ENCODE measurements at regions not wholly inside any gene's neighbourhood (a gene's known extent, or its start where the extent isn't known, plus 50 kb on each side); places are given as distances from the start of the nearest gene placed in this dataset.
"Not testable (repeated sequence)": the region's sequence is repeated elsewhere in the genome, so short reads cannot be mapped to it uniquely, and the experiment has no call there.

DNA sequence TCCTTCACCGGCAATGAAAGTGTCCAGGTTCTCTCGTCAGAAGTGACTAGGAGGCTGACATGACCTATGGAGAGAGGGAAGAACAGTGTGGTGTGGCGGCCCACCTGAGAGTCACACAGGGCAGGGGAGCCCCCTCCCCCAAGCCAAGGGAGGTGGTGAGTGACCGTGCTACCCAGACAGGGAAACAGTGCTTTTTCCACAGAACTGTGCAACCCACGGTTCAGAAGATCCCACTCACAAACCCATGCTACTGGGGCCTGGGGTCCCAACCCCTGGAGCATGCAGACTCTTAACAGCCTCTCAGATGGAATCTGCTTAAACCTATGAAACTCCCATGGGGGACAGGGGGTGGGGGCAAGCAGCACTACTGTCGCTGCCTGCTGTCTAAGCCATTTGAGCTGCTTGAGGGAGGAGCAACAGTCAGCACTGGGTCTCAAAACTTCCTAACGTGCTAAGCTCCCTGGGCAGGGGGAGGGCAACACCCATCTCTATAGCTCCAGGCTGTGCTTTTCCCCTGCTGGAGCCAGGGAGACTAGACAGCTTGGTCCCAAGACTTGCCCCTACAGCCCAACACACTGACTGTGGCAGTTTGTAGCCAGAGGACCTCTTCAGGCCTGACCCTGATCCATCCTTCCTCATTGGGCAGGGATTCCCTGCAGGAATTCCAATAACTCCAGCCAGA is 850.4 kb upstream of the AADAT start:
- FAIRE-seq: no peak
- no peak for DNase-seq (ENCODE audit: insufficient read length)

DNA sequence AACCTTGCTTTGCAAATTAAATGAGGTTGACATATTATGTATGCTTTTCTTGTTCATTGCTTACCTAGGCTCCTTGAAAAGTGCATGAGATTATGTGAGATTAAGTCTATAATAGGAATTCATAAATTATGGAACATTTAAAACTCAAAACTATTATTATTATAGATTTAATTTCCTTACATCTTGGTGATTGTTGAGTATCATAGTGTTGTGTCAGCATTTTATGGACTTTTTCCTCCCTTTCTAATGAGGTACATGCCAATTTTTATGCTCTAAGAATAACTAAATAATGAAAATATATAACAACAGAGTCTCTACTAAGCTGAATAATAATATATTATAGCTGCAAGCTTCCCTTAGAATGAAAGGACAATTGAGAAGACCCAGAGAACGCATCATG is 848.8 kb upstream of the AADAT start:
- FAIRE-seq (no peak), DNase-seq (ENCODE audit: insufficient read length) (no peak)
- TF ChIP-seq POLR2AphosphoS5 (IDR thresholded peaks at IDR 0.05; ENCODE audit: low read depth, low read length): no peak
- TF ChIP-seq POLR2A (IDR thresholded peaks at IDR 0.05; ENCODE audit: low read depth, low read length): no peak

More for the DNA sequence above, 850.4 kb upstream of the AADAT start:
- TF ChIP-seq POLR2AphosphoS5 (IDR thresholded peaks at IDR 0.05; ENCODE audit: low read depth, low read length): no peak

DNA sequence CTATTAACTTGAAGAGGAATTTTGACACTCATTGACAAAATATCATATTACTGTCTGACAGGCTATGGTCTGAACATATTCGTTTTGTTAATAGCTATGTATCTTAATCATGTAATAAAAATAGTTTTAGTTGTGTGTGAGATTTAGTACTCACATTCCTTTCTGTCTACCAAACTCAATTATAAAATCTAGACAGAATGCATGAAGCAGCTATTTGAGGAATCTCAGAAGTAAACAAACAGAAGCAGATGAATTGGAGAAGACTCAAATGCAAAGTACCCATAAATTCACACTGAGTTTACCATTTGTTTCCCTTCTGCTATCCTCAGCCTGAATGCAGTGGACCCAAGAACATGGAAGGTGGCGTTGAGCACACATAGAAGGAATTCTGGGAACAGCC is 841.6 kb upstream of the AADAT start:
- no peak for FAIRE-seq
- TF ChIP-seq TAF1 (IDR thresholded peaks at IDR 0.05; ENCODE audit: borderline replicate concordance, low read depth, low read length) (no peak), POLR2AphosphoS5 (IDR thresholded peaks at IDR 0.05; ENCODE audit: low read depth, low read length) (no peak), POLR2A (IDR thresholded peaks at IDR 0.05; ENCODE audit: low read depth, low read length) (no peak)
- no peak for DNase-seq (ENCODE audit: insufficient read length)

DNA sequence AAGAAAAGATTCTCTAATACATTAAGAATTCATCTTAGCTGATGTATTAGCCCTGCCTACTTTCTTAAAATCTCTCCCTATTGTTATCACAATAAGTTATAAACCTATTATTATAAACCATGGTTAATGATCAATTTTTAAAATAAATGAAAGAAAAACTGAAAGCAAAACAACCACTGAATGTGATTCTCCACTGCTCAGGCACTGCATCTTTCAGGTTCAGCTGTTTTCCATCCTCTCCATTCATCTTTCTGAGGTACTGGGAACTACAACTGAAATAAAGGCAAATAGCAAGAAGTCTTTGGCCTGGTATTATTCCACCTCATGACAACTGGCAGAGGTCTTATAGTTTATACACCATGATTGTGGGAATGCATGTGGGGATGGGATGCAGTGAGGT is 798.9 kb upstream of the AADAT start:
- no peak for DNase-seq (ENCODE audit: insufficient read length)

DNA sequence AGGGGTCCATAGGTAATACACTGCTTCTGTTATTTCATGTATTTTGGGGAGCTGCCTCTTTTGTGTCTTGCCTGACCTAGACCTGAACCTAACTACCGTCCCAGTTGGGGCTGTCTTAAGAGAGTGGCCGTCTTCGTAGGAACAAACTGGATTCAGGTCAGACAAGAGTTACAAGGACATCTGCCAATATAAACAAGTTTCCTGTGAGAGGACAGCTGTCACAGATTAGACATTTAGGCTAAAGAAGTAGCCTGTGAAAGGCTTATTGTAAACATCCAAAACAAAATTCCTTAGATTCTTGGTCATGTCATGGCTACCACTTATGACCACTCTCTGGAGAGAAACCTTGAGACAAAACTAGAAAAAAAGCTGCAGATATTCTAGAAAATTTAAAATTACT is 797.6 kb upstream of the AADAT start:
- TF ChIP-seq POLR2AphosphoS5 (IDR thresholded peaks at IDR 0.05; ENCODE audit: low read depth, low read length) (no peak), POLR2A (IDR thresholded peaks at IDR 0.05; ENCODE audit: low read depth, low read length) (no peak), TAF1 (IDR thresholded peaks at IDR 0.05; ENCODE audit: borderline replicate concordance, low read depth, low read length) (no peak)
- DNase-seq (ENCODE audit: insufficient read length) (no peak), FAIRE-seq (no peak)

More for the DNA sequence above, 798.9 kb upstream of the AADAT start:
- TF ChIP-seq POLR2AphosphoS5 (IDR thresholded peaks at IDR 0.05; ENCODE audit: low read depth, low read length) (no peak), TAF1 (IDR thresholded peaks at IDR 0.05; ENCODE audit: borderline replicate concordance, low read depth, low read length) (no peak), POLR2A (IDR thresholded peaks at IDR 0.05; ENCODE audit: low read depth, low read length) (no peak)
- no peak for FAIRE-seq

DNA sequence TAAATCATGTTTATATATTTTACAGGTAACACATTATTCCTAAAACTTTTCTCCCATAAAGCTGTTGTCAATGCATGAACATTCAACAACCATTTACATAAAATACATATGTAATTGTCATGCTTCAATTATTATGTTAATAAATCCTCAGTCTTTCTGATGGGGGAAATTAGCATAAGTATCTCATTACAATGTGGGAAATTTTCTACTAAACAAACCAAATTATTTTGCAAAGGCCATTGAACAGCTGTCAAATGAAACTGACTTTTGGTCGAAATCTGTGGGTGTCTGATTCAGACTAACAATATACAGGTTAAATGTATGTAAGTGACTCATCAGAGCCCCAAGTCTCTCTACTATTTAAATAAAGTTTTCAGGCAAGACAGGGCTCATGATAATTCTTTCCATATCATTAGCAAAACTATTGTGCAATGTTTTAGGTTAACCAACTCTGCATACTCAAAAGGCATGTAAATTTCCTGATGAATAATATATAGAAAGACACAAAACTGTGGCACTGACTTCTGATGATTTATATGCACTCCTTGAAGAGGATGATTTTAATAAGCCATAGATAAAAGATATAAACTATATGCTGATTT is 795.3 kb upstream of the AADAT start:
- FAIRE-seq (no peak), DNase-seq (ENCODE audit: insufficient read length) (no peak)
- TF ChIP-seq TAF1 (IDR thresholded peaks at IDR 0.05; ENCODE audit: borderline replicate concordance, low read depth, low read length) (no peak), POLR2AphosphoS5 (IDR thresholded peaks at IDR 0.05; ENCODE audit: low read depth, low read length) (no peak), POLR2A (IDR thresholded peaks at IDR 0.05; ENCODE audit: low read depth, low read length) (no peak)

DNA sequence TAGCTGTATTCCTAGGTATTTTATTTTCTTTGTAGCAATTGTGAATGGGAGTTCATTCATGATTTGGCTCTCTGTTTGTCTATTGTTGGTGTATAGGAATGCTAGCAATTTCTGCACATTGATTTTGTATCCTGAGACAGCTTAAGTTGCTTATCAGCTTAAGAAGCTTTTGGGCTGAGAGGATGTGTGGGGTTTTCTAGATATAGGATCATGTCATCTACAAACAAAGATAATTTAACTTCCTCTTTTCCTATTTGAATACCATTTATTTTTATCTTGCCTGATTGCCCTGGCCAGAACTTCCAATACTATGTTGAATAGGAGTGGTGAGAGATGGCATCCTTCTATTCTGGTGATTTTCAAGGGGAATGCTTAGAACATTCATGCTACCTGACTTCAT is 791.9 kb upstream of the AADAT start:
- DNase-seq (ENCODE audit: insufficient read length); FAIRE-seq: not testable (repeated sequence)

DNA sequence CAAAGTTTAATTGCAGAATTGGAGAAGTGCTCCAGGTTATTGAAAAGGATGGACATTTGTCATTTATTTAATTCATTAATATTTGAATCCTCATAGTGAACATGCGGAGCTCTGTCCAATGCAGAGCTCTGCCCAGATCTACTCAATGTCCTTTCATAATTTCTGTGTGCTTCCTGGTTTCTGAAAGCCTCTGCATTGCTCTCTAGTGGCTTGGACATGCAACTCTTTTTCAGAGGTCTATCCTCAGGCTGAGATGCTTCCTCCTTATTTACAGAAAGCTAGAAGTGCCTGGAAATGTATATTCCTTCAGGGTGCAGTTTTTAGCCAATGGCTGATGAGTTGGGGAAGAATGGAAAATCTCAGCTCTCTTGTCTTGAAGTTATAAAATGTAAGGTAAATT is 786.1 kb upstream of the AADAT start:
- FAIRE-seq: no peak
- TF ChIP-seq POLR2AphosphoS5 (IDR thresholded peaks at IDR 0.05; ENCODE audit: low read depth, low read length) (no peak), TAF1 (IDR thresholded peaks at IDR 0.05; ENCODE audit: borderline replicate concordance, low read depth, low read length) (no peak), POLR2A (IDR thresholded peaks at IDR 0.05; ENCODE audit: low read depth, low read length) (no peak)
- DNase-seq (ENCODE audit: insufficient read length): no peak

DNA sequence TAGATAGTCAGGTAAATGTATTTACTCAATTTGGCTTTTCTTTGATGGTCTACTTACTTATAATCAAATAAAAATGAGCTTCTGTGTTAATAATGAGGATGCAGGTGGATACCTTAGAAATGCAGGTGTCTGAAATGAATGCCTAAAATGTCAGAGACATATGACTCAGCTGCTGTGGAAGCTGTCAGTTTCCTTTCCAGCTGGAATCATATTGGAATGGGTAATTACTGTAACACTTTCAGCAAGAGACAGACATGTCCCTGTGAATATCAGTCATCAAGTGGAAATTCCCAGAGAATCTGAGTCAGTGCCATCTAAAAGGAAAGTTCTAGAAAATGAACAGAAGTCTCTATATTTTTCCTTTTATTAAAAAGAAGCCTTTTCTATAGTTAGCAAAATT is 783.0 kb upstream of the AADAT start:
- TF ChIP-seq TAF1 (IDR thresholded peaks at IDR 0.05; ENCODE audit: borderline replicate concordance, low read depth, low read length): no peak
- TF ChIP-seq POLR2A (IDR thresholded peaks at IDR 0.05; ENCODE audit: low read depth, low read length): no peak
- no peak for TF ChIP-seq POLR2AphosphoS5 (IDR thresholded peaks at IDR 0.05; ENCODE audit: low read depth, low read length)
- no peak for DNase-seq (ENCODE audit: insufficient read length)
- no peak for FAIRE-seq

DNA sequence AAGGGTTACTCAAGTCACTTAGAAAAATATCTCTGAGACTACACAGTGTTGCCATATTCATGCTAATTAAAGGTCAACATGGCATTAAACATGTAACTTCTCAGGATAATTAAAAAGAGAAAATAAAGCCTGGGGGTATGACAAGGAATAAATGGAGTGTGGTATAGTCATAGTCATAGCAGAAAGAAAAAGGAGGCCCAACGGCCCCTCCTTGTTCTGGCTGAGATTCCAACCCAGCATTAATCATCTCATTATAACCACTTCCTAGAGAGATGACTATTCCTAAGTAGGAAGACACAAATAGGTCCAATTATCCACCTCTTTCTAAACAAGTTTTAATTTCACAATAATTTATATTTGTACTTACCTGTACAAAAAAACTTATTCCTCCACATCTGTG is 778.4 kb upstream of the AADAT start:
- FAIRE-seq: no peak
- TF ChIP-seq POLR2A (IDR thresholded peaks at IDR 0.05; ENCODE audit: low read depth, low read length) (no peak), POLR2AphosphoS5 (IDR thresholded peaks at IDR 0.05; ENCODE audit: low read depth, low read length) (no peak), TAF1 (IDR thresholded peaks at IDR 0.05; ENCODE audit: borderline replicate concordance, low read depth, low read length) (no peak)
- no peak for DNase-seq (ENCODE audit: insufficient read length)

DNA sequence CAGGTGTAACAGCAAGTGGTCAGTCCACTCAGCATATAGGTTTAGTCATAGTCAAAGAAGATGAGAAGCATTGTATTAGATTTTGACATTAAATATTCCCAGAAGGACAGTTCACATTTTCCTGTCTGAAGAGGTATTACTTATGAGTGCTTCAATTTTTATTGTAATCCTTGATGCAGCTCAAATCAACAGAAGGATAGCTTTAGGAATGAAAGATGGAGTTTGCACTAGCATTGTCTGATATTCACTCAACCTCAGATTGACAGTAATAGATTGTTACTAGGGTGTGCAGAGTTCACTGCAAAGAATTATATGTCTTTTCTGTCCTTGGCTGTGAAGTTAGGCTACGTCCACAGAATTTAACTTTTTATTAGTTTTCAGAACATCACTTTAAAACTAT is 764.3 kb upstream of the AADAT start:
- FAIRE-seq: no peak
- DNase-seq (ENCODE audit: insufficient read length): no peak
- TF ChIP-seq POLR2A (IDR thresholded peaks at IDR 0.05; ENCODE audit: low read depth, low read length) (no peak), TAF1 (IDR thresholded peaks at IDR 0.05; ENCODE audit: borderline replicate concordance, low read depth, low read length) (no peak), POLR2AphosphoS5 (IDR thresholded peaks at IDR 0.05; ENCODE audit: low read depth, low read length) (no peak)

DNA sequence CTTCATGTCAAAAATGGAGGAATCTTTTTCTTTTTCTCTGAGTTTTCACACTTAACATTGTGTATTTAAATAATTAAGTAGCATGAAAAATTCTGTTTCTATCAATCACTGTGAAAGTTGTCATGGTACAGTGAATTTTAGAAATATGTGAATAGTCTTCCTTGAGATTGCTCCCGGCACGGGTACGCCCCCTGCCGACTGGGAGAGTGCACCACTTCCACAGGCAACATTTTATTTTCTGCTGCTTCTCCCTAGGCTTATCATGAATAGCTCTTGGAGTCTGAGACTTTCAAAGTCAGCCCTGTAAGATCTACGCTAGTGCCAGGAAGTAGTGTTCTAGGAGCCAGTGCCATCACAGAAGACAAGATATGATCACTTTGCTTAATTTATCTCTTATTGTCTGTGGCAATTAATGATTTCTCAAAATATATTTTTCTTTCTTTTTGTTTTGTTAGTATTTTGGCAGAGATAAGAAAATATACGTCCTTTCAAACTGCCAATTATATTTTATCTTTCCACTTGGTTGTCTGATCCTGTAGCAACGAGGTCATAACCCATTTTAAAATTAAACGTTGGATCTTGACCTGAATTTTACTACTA is 763.8 kb upstream of the AADAT start:
- no peak for FAIRE-seq
- TF ChIP-seq TAF1 (IDR thresholded peaks at IDR 0.05; ENCODE audit: borderline replicate concordance, low read depth, low read length) (no peak), POLR2AphosphoS5 (IDR thresholded peaks at IDR 0.05; ENCODE audit: low read depth, low read length) (no peak), POLR2A (IDR thresholded peaks at IDR 0.05; ENCODE audit: low read depth, low read length) (no peak)
- no peak for DNase-seq (ENCODE audit: insufficient read length)
